ENCODE measurements at regions not wholly inside any gene's neighbourhood (a gene's known extent, or its start where the extent isn't known, plus 50 kb on each side); places are given as distances from the start of the nearest gene placed in this dataset.
A peak's percentile ranks its signal among the peaks of the same experiment; 100 is the strongest.

GRCh38 chr14:75343911-75344310, 65.3 kb downstream of the FOS start:
- peaks cover 35% of the 10 kb centered on the region in 2 donors for H3K4me1 ChIP-seq
- in situ Hi-C loops (cut with MboI; ENCODE audit: low sequenced_read_pairs in 4 of 4) = no loop called here
- TF ChIP-seq CTCF (IDR thresholded peaks at IDR 0.05 in 4 of 5, conservative IDR thresholded peaks at IDR 0.05 in 1 of 5) (no peak), POLR2A (IDR thresholded peaks at IDR 0.05) (no peak)

GRCh38 chr14:75344411-75344810, 65.8 kb downstream of the FOS start:
- peaks cover 30% of the 10 kb centered on the region in 2 donors for H3K4me1 ChIP-seq
- H3K36me3 ChIP-seq = no peaks in the 10 kb centered on the region
- in situ Hi-C loops (cut with MboI; ENCODE audit: low sequenced_read_pairs in 4 of 4) = no loop called here
- H3K27ac ChIP-seq = peak overlapping the region in 2 of 4 donors; percentile 5 to 94
- TF ChIP-seq CTCF (IDR thresholded peaks at IDR 0.05 in 4 of 5, conservative IDR thresholded peaks at IDR 0.05 in 1 of 5) (no peak), POLR2A (IDR thresholded peaks at IDR 0.05) (no peak)
- ATAC-seq = no peak
- no peaks in the 10 kb centered on the region for H3K9me3 ChIP-seq
- DNase-seq = no peak
- intact Hi-C loops (cut with DNase I; ENCODE audit: low total_unique reads) = loop anchor here (5.0 kb wide), 2 partner anchors 83 to 218 kb away; partner anchors contain the start of gene JDP2
- no peak overlapping the region for H3K4me3 ChIP-seq
- H3K27me3 ChIP-seq = no peaks in the 10 kb centered on the region

More at GRCh38 chr14:75343911-75344310, 65.3 kb downstream of the FOS start:
- Histone ChIP-seq H3K4me3 (no peak overlapping the region), H3K27ac (peak overlapping the region in 2 of 4 donors; percentile 5 to 94), H3K9me3 (no peaks in the 10 kb centered on the region), H3K36me3 (no peaks in the 10 kb centered on the region), H3K27me3 (no peaks in the 10 kb centered on the region)
- ATAC-seq = no peak
- DNase-seq = peak in 1 of 2 donors; percentile 51
- intact Hi-C loops (cut with DNase I; ENCODE audit: low total_unique reads) = loop anchor here (5.0 kb wide), 2 partner anchors 83 to 218 kb away; partner anchors contain the start of gene JDP2

- in situ Hi-C loops (cut with MboI; ENCODE audit: low sequenced_read_pairs in 4 of 4) = no loop called here
- no peak for ATAC-seq
- no peak for DNase-seq
- Histone ChIP-seq H3K9me3 (no peaks in the 10 kb centered on the region), H3K36me3 (no peaks in the 10 kb centered on the region), H3K27ac (no peak overlapping the region), H3K27me3 (no peaks in the 10 kb centered on the region), H3K4me1 (no peaks in the 10 kb centered on the region), H3K4me3 (no peak overlapping the region)
- intact Hi-C loops (cut with DNase I; ENCODE audit: low total_unique reads) = no loop called here
- no peak for TF ChIP-seq POLR2A (IDR thresholded peaks at IDR 0.05)
- no peak for TF ChIP-seq CTCF (IDR thresholded peaks at IDR 0.05 in 4 of 5, conservative IDR thresholded peaks at IDR 0.05 in 1 of 5)
These were observed 72.0 kb downstream of the FOS start for GRCh38 chr14:75350505-75351060.

- Histone ChIP-seq H3K27ac (no peak overlapping the region), H3K36me3 (no peaks in the 10 kb centered on the region), H3K4me3 (no peak overlapping the region), H3K4me1 (peaks cover 0 to 3% of the 10 kb centered on the region in 2 donors), H3K27me3 (no peaks in the 10 kb centered on the region), H3K9me3 (no peaks in the 10 kb centered on the region)
- in situ Hi-C loops (cut with MboI; ENCODE audit: low sequenced_read_pairs in 4 of 4) = no loop called here
- ATAC-seq = no peak
- no peak for TF ChIP-seq CTCF (IDR thresholded peaks at IDR 0.05 in 4 of 5, conservative IDR thresholded peaks at IDR 0.05 in 1 of 5)
- no peak for TF ChIP-seq POLR2A (IDR thresholded peaks at IDR 0.05)
- intact Hi-C loops (cut with DNase I; ENCODE audit: low total_unique reads) = no loop called here
- no peak for DNase-seq
These were observed 68.7 kb upstream of the JDP2 start for GRCh38 chr14:75359098-75359497.

- DNase-seq (no peak), ATAC-seq (no peak)
- no peak overlapping the region for H3K4me3 ChIP-seq
- in situ Hi-C loops (cut with MboI; ENCODE audit: low sequenced_read_pairs in 4 of 4) (no loop called here), intact Hi-C loops (cut with DNase I; ENCODE audit: low total_unique reads) (no loop called here)
- no peaks in the 10 kb centered on the region for H3K27me3 ChIP-seq
- no peaks in the 10 kb centered on the region for H3K9me3 ChIP-seq
- peaks cover 0 to 3% of the 10 kb centered on the region in 2 donors for H3K4me1 ChIP-seq
- H3K27ac ChIP-seq = no peak overlapping the region
- TF ChIP-seq CTCF (IDR thresholded peaks at IDR 0.05 in 4 of 5, conservative IDR thresholded peaks at IDR 0.05 in 1 of 5) (no peak), POLR2A (IDR thresholded peaks at IDR 0.05) (no peak)
- no peaks in the 10 kb centered on the region for H3K36me3 ChIP-seq
These were observed 66.8 kb upstream of the JDP2 start for GRCh38 chr14:75361041-75361440.

Data from gastrocnemius medialis (tissue), 4 donors.